ENCODE measurements at regions not wholly inside any gene's neighbourhood (a gene's known extent, or its start where the extent isn't known, plus 50 kb on each side); places are given as distances from the start of the nearest gene placed in this dataset.
"Not testable (repeated sequence)": the region's sequence is repeated elsewhere in the genome, so short reads cannot be mapped to it uniquely, and the experiment has no call there.

DNA sequence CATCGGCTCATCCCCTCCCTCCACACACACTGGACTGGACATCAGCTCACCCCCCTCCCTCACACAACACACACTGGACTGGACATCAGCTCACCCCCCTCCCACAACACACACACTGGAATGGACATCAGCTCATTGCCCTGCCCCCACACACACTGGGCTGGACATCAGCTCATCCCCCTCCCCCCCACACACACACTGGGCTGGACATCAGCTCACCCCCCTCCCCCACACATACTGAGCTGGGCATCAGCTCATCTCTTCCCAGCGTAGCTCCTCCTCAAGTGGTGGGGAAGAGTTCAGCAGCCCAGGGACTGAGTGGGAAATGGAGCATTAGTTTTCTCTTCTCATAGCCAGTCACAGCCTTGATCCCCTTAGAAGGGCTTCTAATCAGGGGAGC, 58.1 kb upstream of the WDR11 start:
- Histone ChIP-seq H3K4me3 (no peak overlapping the region), H3K36me3 (no peaks in the 10 kb centered on the region), H3K27ac (no peak overlapping the region), H3K9me3 (no peaks in the 10 kb centered on the region), H3K4me1 (no peaks in the 10 kb centered on the region), H3K27me3 (no peaks in the 10 kb centered on the region)
- DNase-seq: no peak
- TF ChIP-seq POLR2A (IDR thresholded peaks at IDR 0.05): no peak
- no peak for TF ChIP-seq CTCF (IDR thresholded peaks at IDR 0.05)
- intact Hi-C loops (cut with DNase I): no loop called here
- WGBS, 2 donors: 50% methylated on average over 1 of the region's 2 CpGs; no CpG with 5 or more reads in 1 of the 2 donors

DNA sequence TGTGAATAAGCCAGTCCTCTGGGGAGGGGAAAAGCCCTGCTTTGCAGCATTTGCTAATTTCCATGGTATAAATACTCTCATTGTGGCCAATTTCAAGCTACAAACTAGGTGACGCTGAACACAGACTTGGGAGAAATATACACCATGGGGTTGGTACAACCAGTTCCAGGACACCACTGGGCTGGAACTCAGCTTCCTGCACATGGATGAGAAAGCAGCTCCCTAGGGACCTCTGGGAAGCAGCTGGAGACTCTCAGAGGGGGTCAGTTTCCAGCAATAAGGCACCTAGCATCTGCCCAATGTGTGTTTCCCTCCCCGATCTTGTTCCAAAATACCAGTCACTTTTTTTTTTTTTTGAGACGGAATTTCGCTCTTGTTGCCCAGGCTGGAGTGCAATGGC, 56.8 kb upstream of the WDR11 start:
- 90 to 91% methylated on average over 4 of the region's 4 CpGs for WGBS, 2 donors
- Histone ChIP-seq H3K9me3 (no peaks in the 10 kb centered on the region), H3K4me3 (no peak overlapping the region), H3K36me3 (no peaks in the 10 kb centered on the region), H3K27me3 (no peaks in the 10 kb centered on the region), H3K27ac (no peak overlapping the region), H3K4me1 (no peaks in the 10 kb centered on the region)
- intact Hi-C loops (cut with DNase I): no loop called here
- TF ChIP-seq POLR2A (IDR thresholded peaks at IDR 0.05): no peak
- TF ChIP-seq CTCF (IDR thresholded peaks at IDR 0.05): no peak
- DNase-seq: no peak

- H3K9me3 ChIP-seq; H3K4me3 ChIP-seq; H3K27me3 ChIP-seq; H3K36me3 ChIP-seq; H3K4me1 ChIP-seq; intact Hi-C loops (cut with DNase I); DNase-seq; H3K27ac ChIP-seq: not testable (repeated sequence)
- WGBS, 2 donors: no CpG with 5 or more reads among the region's 29 CpGs
These were observed 52.9 kb upstream of the WDR11 start for GRCh38 chr10:120798276-120798675.

GRCh38 chr10:120799849-120800248, 51.3 kb upstream of the WDR11 start:
- no peak overlapping the region for H3K4me3 ChIP-seq
- no peaks in the 10 kb centered on the region for H3K27me3 ChIP-seq
- WGBS, 2 donors: 49 to 50% methylated on average over 2 of the region's 2 CpGs
- H3K36me3 ChIP-seq: no peaks in the 10 kb centered on the region
- DNase-seq: no peak
- no peaks in the 10 kb centered on the region for H3K9me3 ChIP-seq
- H3K27ac ChIP-seq: no peak overlapping the region
- intact Hi-C loops (cut with DNase I): no loop called here
- TF ChIP-seq CTCF (IDR thresholded peaks at IDR 0.05) (no peak), POLR2A (IDR thresholded peaks at IDR 0.05) (no peak)
- no peaks in the 10 kb centered on the region for H3K4me1 ChIP-seq

DNA sequence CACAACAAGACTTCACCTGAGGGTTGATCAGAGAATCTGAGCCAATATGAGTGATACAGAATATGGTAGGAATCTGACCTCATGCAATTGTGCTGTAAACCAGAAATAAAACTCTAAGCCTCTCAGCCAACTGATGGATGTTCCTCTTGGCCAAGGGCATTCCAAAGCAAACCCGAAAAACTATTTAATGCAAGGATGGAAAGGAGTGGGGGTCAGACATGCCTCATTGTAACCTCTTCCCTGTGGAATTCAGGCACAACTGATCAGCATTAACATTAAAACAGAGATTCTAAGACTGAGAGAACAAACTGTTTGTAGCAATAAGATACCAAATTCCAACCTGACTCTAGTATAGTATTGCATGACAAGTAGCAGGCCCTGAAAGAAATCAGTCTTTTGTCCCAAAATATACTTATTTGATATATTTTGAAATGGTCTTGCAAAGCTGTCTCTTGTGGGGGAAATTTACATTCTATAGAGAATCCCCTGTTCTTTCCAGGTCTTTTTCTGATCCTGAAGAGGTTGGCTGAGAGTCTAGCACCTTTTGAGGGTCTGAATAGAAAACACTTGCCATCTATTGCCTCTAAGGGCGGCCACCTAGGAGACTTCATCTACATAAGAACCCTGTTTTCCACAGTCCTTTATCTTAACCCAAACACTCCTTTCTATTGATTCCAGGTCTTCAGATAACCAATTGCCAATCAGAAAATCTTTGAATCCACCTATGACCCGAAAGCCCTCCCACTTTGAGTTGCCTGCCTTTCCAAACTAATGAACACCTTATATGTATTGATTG, 50.4 kb upstream of the WDR11 start:
- H3K4me1 ChIP-seq: no peaks in the 10 kb centered on the region
- H3K36me3 ChIP-seq: no peaks in the 10 kb centered on the region
- no peaks in the 10 kb centered on the region for H3K9me3 ChIP-seq
- H3K4me3 ChIP-seq: no peak overlapping the region
- intact Hi-C loops (cut with DNase I): no loop called here
- 61 to 76% methylated on average over 3 of the region's 3 CpGs for WGBS, 2 donors
- no peaks in the 10 kb centered on the region for H3K27me3 ChIP-seq
- no peak for TF ChIP-seq POLR2A (IDR thresholded peaks at IDR 0.05)
- no peak for TF ChIP-seq CTCF (IDR thresholded peaks at IDR 0.05)
- H3K27ac ChIP-seq: no peak overlapping the region
- DNase-seq: no peak

Measured in esophagus squamous epithelium (tissue), 5 donors.